ENCODE measurements at regions not wholly inside any gene's neighbourhood (a gene's known extent, or its start where the extent isn't known, plus 50 kb on each side); places are given as distances from the start of the nearest gene placed in this dataset.

GRCh38 chr7:118298771-118299170 is 74.3 kb downstream of the ANKRD7 start:
- DNase-seq, result no peak

DNA sequence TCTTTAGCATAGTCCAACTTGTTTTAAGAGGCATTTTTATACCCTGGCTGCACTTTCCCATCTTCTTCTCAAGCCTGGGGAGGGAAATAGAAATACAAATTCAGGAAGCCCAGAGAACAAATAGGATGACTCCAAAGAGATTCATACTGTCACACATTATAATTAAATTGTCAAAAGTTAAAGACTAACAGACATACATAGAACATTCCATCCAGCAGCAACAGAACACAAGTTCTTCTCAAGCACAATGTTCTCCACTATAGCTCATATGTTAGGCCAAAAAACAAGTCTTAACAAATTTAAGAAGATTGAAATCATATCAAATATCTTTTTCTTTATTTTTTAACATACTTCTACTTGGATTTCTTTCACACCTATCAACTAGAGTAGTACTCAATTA is 75.7 kb downstream of the ANKRD7 start:
- no peak for DNase-seq

GRCh38 chr7:118304100-118304499 is 79.6 kb downstream of the ANKRD7 start:
- no peak for DNase-seq

DNA sequence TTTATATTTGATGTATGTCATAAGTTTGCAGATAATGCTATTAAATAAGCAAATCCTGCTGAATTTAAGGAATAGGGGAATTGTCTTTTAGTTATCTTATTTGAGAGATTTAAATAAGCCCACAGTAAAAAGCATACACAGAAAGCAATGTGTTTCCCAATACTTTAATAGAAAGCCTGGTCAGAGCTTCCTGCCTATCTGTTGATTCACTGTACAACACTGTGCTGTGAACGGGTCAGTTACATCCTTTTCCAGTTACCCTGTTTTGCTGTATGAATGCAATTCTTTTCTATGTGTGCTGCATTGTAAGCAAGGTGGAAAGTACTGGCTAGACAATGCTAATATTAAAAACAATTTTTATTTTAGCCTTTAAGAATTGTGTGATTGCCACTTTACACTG is 81.2 kb downstream of the ANKRD7 start:
- DNase-seq, result no peak

DNA sequence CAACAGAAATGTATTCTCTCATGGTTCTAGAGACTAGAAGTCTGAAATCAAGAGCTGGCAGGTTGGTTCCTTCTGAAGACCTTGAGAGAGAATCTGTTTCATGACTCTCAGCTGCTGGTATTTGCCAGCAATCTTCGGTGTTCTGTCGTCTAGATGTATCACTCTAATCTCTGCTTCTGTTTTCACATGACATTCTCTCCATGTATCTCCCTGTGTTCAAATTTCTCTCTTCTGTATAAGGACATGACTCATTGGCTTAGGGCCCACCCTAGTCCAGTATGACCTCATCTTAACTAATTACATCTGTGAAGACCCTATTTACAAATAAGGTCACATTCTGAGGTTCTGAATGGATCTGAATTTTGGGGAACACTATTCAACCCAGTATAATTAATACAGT is 82.3 kb downstream of the ANKRD7 start:
- DNase-seq, result no peak

DNA sequence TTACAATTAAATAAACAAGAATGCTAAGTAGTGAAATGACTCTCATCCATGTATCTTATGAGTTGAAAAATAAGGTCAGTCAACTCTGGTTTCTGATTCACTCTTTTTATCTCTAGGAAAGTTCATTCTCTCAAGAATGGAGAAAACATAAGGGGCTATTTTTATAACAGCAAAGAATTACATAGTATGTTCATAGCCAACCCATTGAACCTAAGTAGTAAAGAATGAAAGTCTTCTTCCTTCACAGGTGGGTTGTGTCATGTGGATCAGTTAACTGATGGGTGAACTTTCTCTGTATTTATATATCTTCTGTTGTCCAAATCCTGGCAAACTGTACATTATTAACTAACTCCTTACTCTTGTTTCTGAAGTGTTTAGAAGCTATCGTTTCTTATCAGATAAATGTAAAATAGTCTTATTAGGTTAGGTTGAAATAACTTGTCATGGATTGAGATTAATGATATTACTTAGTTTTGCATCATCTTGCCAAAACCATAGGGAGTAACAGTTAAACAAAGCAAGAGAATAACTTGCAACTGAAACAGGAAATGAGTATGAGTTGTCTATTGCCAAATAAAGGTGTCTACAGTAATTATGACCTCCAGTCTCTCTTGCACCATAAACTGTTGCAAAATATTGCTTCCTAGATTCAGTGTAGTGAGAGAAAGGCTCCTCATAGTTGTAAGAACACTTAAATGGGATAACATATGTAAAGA is 86.8 kb downstream of the ANKRD7 start:
- DNase-seq, result no peak

GRCh38 chr7:118312051-118312450 is 87.5 kb downstream of the ANKRD7 start:
- no peak for DNase-seq

GRCh38 chr7:118312966-118313365 is 88.5 kb downstream of the ANKRD7 start:
- no peak for DNase-seq

GRCh38 chr7:118324790-118325449 is 100.4 kb downstream of the ANKRD7 start:
- DNase-seq, result no peak

DNA sequence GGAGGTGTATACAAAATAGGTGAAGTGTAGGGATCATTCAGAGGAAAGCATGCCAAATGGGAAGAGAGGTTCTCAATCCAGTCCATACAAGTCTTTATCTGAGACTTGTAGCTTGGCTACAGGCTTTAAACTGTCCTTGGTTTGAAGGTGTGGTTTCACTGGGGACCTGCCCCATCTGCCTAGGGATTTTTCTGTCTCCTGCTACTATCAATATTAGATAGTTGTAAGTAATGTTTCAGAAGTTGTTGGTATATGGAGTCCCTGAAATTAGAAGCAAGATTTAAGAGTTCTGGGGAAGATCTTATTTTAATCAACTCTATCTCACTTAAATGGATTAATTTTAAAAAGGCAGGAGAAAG is 100.9 kb downstream of the ANKRD7 start:
- no peak for DNase-seq

GRCh38 chr7:118327174-118327573 is 102.7 kb downstream of the ANKRD7 start:
- DNase-seq, result no peak

GRCh38 chr7:118328505-118329211 is 104.2 kb downstream of the ANKRD7 start:
- DNase-seq, result no peak

- DNase-seq, result no peak
Observed at GRCh38 chr7:118330388-118330787, 105.9 kb downstream of the ANKRD7 start.

GRCh38 chr7:118346748-118347147 is 122.2 kb downstream of the ANKRD7 start:
- DNase-seq, result no peak

- no peak for DNase-seq
Observed at GRCh38 chr7:118349604-118350003, 125.1 kb downstream of the ANKRD7 start.

DNA sequence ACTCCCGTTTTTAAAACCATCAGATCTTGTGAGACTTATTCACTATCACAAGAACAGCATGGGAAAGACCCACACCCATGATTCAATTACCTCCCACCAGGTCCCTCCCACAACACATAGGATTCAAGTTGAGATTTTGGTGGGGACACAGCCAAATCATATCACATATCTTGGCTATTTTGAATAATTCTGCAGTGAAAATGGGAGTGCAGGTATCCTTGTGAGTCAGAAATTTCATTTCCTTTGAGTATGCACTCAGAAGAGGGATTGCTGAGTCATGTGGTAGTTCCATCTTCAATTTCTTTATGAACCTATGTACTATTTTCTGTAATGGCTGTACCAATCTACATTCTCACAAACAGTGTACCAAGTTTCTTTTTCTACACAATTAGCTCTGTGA is 125.8 kb downstream of the ANKRD7 start:
- no peak for DNase-seq

- no peak for DNase-seq
Observed at GRCh38 chr7:118352867-118353453, 128.5 kb downstream of the ANKRD7 start.

- DNase-seq, result no peak
Observed at GRCh38 chr7:118366363-118366762, 141.9 kb downstream of the ANKRD7 start.

DNA sequence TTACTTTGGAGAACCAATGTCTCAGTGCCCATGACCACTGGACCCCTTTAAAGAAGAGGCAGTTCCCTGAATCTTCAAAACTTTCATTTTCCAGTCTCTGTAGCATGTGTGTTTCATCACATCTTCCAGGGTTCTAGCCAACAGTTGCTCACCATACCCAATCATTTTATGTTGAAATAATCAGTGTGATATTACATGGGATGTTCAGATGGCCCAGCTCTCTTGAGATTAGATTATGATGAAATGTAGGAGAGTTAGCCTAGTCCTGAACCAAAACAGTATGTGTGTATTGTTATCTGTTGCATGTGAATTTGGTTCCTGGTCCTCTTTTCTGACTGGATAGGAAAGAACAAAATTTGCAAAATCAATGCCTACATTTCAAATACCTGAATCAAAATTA is 144.5 kb downstream of the ANKRD7 start:
- DNase-seq, result no peak

DNA sequence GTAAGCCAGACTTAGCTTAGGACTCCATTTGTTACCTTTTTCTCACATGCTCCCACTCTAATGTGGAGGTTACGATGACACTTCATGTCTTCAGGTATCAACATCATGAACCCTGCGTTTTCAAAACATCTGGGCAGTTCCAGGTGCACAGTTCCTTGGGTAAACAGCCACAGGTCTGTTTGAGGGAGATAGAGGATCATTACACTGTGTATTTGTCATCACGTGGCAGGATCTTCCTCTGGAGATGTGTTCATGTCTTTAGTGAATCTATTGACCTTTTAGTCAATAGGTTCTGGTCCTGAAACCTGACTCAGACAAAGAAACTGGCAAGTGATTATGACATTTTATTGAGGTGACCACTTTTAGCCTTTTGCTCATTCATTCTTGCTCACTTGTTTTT is 145.5 kb downstream of the ANKRD7 start:
- DNase-seq, result no peak

- DNase-seq, result no peak
Observed at GRCh38 chr7:118372530-118372929, 148.0 kb downstream of the ANKRD7 start.

GRCh38 chr7:118389629-118390028 is 165.1 kb downstream of the ANKRD7 start:
- DNase-seq, result no peak

DNA sequence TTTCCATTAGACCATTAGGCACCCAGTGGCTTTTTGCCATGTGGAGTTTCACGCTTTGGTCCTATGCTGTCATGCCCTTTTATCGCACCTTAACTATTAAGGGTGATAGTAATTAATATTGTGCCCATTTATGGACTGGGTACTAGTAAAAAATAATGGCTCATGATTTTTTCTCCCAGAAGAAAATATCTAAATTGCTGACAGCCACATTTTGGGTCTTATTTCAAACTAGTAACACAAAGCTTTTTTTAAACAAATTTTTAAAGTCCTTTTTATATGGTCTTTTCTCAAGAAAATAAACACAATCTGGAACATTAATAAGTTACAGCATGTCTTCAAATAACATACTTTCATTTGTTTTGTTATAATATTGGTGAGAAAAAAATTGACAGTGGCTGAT is 179.7 kb downstream of the ANKRD7 start:
- DNase-seq, result no peak

- DNase-seq, result no peak
Observed at GRCh38 chr7:118418433-118418832, 193.9 kb downstream of the ANKRD7 start.
